ENCODE measurements at regions not wholly inside any gene's neighbourhood (a gene's known extent, or its start where the extent isn't known, plus 50 kb on each side); places are given as distances from the start of the nearest gene placed in this dataset.

DNA sequence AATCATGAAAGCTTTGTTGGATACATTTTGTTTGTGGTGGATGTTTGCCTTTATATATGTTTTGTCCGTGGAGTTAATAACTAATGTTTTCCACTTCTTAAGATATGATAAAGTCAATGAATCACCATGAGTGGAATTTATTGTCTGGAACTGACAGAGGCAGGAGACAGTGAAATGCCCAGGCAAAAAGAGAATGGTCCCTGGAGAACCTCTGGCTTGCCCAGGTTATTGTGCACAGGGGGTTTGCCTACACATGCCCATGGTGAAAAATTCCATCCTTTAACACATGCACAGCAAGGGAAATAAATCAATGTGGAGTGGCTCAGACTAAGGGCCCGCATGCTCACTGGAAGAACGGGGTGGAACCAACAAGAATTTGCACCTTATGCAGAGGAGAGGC is 964.3 kb upstream of the GRIA3 start:
- TF ChIP-seq, protein P1, sequence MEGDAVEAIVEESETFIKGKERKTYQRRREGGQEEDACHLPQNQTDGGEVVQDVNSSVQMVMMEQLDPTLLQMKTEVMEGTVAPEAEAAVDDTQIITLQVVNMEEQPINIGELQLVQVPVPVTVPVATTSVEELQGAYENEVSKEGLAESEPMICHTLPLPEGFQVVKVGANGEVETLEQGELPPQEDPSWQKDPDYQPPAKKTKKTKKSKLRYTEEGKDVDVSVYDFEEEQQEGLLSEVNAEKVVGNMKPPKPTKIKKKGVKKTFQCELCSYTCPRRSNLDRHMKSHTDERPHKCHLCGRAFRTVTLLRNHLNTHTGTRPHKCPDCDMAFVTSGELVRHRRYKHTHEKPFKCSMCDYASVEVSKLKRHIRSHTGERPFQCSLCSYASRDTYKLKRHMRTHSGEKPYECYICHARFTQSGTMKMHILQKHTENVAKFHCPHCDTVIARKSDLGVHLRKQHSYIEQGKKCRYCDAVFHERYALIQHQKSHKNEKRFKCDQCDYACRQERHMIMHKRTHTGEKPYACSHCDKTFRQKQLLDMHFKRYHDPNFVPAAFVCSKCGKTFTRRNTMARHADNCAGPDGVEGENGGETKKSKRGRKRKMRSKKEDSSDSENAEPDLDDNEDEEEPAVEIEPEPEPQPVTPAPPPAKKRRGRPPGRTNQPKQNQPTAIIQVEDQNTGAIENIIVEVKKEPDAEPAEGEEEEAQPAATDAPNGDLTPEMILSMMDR (IDR thresholded peaks at IDR 0.05; ENCODE audit: insufficient read depth, low read length, poor library complexity, severe bottlenecking): no peak
- TF ChIP-seq EZH2phosphoT487 (conservative IDR thresholded peaks at IDR 0.05; ENCODE audit: low read length): no peak
